Right lobe of liver (tissue), 6 donors: ENCODE measurements at regions not wholly inside any gene's neighbourhood (a gene's known extent, or its start where the extent isn't known, plus 50 kb on each side); places are given as distances from the start of the nearest gene placed in this dataset.

Experiments used
- ATAC-seq, 4 donors: fragments of 200-7000 bp; cut with Tn5 transposase; one replicate each; pipeline ENCODE4 v1.9.1; 2020; ENCODE audit warnings: mild to moderate bottlenecking in 4 of 4, moderate library complexity in 4 of 4
- DNase-seq, 3 donors: peaks; one replicate each; pipeline ENCODE4 v3.0.0-alpha.2; 2020
- H3K27ac ChIP-seq, 3 donors: fragments of 200-600 bp; one replicate each; pipeline ENCODE4 v1.8.0; 2022
- H3K27me3 ChIP-seq, 2 donors: fragments of 200-600 bp; one replicate each; pipeline ENCODE4 v1.8.0; 2022
- H3K36me3 ChIP-seq, 4 donors: fragments of 200-600 bp; sonication (generic) in 1 of 4; one replicate each; pipeline versions ENCODE4 v1.5.1 to v1.8.0; 2017 to 2022; ENCODE audit warnings: control low read depth in 1 of 4
- H3K4me1 ChIP-seq, 4 donors: fragments of 200-600 bp; sonication (generic) in 1 of 4; one replicate each; pipeline versions ENCODE4 v1.5.1 to v1.8.0; 2017 to 2022; ENCODE audit warnings: control low read depth in 1 of 4
- H3K4me3 ChIP-seq, 3 donors: fragments of 200-600 bp; one replicate each; pipeline ENCODE4 v1.8.0; 2022
- H3K9me3 ChIP-seq, 4 donors: fragments of 200-600 bp; sonication (generic) in 1 of 4; one replicate each; pipeline versions ENCODE4 v1.5.1 to v1.8.0; 2017 to 2022; ENCODE audit warnings: control low read depth in 1 of 4
- CTCF ChIP-seq, 4 donors: fragments of 200-600 bp in 3 of 4; fragments of 450-650 bp in 1 of 4; IDR thresholded peaks; one replicate each; pipeline versions ENCODE4 v1.5.1 to v1.8.0; 2016 to 2022; ENCODE audit warnings: antibody characterized with exemption in 4 of 4, mild to moderate bottlenecking in 2 of 4
- POLR2A ChIP-seq: fragments of 450-650 bp; IDR thresholded peaks from one replicate; pipeline ENCODE4 v1.6.1; 2017; ENCODE audit warnings: antibody characterized with exemption, mild to moderate bottlenecking
- WGBS: methylation state at CpG from one replicate; pipeline ENCODE4 v1.1.6; 2018; ENCODE audit warnings: low coverage, low lambda C conversion rate; ENCODE audit not compliant: insufficient coverage; ENCODE audit errors: missing lambda C conversion rate; 5-methylcytosine and 5-hydroxymethylcytosine counted together
- intact Hi-C, 2 donors: fragments of 100-400 bp; cut with DNase I; formaldehyde crosslinking; loops; one replicate each; pipeline versions ENCODE4 v1.11.2 to v1.14.1; 2022
- donor health status: DM: no; HTN: yes; CAD: no.
- donor health status: DM: no; HTN: no; CAD: no.
- donor health status: DM: no; HTN: no; CAD: no.
- donor health status: DM: no; HTN: yes; CAD: no.
- donor health status: DM: no; HTN: yes; CAD: no.

GRCh38 chr15:99443056-99443756, 122.6 kb upstream of the MEF2A start:
- intact Hi-C loops = no loop called here
- Histone ChIP-seq H3K27me3 (no peaks in the 10 kb centered on the region), H3K9me3 (no peaks in the 10 kb centered on the region), H3K27ac (no peak overlapping the region), H3K4me1 (no peaks in the 10 kb centered on the region), H3K4me3 (no peak overlapping the region), H3K36me3 (no peaks in the 10 kb centered on the region)
- DNase-seq (peak in 1 of 3 donors; percentile 31), ATAC-seq (no peak)
- WGBS = 68% methylated on average over 6 of the region's 10 CpGs
- TF ChIP-seq CTCF (IDR thresholded peaks at IDR 0.05) (no peak), POLR2A (no peak)

GRCh38 chr15:99443768-99444446, 121.9 kb upstream of the MEF2A start:
- intact Hi-C loops = no loop called here
- Histone ChIP-seq H3K4me1 (no peaks in the 10 kb centered on the region), H3K27me3 (no peaks in the 10 kb centered on the region), H3K9me3 (no peaks in the 10 kb centered on the region), H3K4me3 (no peak overlapping the region), H3K36me3 (no peaks in the 10 kb centered on the region), H3K27ac (no peak overlapping the region)
- WGBS = 57% methylated on average over 7 of the region's 13 CpGs
- TF ChIP-seq POLR2A (no peak), CTCF (IDR thresholded peaks at IDR 0.05) (no peak)
- ATAC-seq (no peak), DNase-seq (no peak)

DNA sequence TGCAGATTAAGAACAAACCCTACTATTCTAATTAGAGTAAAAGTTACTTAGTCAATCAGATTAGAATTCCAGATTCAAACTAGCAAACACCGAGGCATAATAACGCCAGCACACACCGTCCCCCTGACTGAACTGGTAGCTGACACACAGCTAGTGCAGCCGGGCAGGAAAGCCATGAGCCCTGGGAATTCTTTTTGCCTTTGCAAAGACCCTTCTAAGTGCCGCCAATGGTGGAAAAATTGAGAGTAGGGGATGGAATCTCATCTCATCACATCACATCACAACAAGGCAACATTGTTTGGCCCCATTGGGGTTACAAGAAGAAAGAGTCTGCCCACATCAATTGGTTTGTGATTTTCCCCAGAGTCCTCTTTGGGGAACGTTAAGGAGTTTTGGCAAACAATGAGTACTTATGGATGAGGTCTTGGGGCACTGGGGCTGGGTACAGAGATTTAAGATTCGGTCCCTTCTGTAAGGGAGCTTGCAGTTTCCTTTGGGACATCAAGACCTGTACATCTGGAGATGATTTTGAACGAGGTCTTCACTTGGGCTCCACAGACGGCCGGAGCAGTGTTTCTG, 120.4 kb upstream of the MEF2A start:
- intact Hi-C loops = no loop called here
- 72% methylated on average over 10 of the region's 10 CpGs for WGBS
- no peak for DNase-seq
- Histone ChIP-seq H3K36me3 (no peaks in the 10 kb centered on the region), H3K27me3 (no peaks in the 10 kb centered on the region), H3K4me3 (no peak overlapping the region), H3K27ac (no peak overlapping the region), H3K9me3 (no peaks in the 10 kb centered on the region), H3K4me1 (no peaks in the 10 kb centered on the region)
- TF ChIP-seq CTCF (IDR thresholded peaks at IDR 0.05) = no peak
- TF ChIP-seq POLR2A = no peak
- ATAC-seq = no peak

DNA sequence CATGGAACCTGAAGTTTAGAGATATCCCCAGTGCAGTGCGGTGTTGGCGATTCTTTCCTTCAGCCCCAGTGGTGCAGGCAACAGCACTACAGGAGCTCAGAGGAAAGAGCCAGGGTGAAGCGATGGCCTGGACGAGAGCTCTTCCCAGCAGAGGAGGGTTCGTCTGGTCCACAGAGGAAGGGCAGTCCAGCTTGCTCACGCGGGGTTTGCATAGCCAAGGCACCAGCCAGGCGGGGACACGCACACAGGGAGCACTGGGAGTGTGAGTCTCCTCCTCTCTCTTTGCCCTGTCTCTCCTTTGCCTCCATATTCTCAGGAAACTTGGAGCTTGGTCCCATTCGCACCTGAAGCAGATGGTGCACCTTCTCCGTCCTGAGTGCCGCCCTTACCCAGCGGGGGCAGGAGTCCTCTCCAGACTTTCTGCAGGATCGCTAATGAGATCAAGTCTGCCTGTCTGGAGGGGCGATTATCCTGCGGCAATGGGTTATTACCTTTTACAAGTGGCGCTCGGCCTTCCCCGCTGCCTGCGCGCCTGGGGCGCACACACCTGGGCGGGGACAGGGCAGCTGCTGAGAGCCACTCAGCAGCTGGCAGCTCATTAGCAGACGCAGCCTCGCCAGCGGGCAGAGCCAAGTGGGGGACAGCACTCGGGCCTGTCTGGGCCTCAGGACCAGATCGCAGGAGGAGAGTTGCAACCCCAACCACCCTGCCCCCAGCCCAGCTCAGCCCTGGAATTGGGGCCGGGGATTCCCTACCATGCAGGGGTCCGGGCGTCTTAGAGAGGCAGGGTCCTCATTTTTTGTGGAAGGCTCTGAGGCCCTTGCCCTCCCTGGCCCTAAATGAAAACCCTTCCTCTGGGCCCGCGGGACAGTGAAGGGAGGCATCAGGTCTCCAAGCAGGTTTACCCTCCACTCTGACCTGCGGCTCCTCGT, 119.0 kb upstream of the MEF2A start:
- ATAC-seq (no peak), DNase-seq (peak in 1 of 3 donors; percentile 36)
- no peaks in the 10 kb centered on the region for H3K36me3 ChIP-seq
- H3K27me3 ChIP-seq = no peaks in the 10 kb centered on the region
- TF ChIP-seq CTCF (IDR thresholded peaks at IDR 0.05) (no peak), POLR2A (no peak)
- no peaks in the 10 kb centered on the region for H3K9me3 ChIP-seq
- H3K27ac ChIP-seq = no peak overlapping the region
- H3K4me3 ChIP-seq = no peak overlapping the region
- no peaks in the 10 kb centered on the region for H3K4me1 ChIP-seq
- intact Hi-C loops = no loop called here
- WGBS = 88% methylated on average over 3 of the region's 35 CpGs
